Calu3 (cell line): ENCODE measurements at regions not wholly inside any gene's neighbourhood (a gene's known extent, or its start where the extent isn't known, plus 50 kb on each side); places are given as distances from the start of the nearest gene placed in this dataset.

Source experiments
- BruUV-seq: library from RNA; stranded (reverse); fragments of 400-500 nt; replicated peaks from 2 replicates; lab custom pipeline; 2021; lab: Mats Ljungman, UMichigan
- CTCF ChIA-PET: fragments of 300-600 bp; sonication (Branson Sonifier 250); formaldehyde crosslinking; loops from one replicate; lab custom pipeline; 2022; ENCODE audit warnings: antibody characterized with exemption; lab: Charles Lee
- DNase-seq: peaks from one replicate; pipeline ENCODE4 v3.0.0; 2022
- H3K27ac Mint-ChIP-seq: one replicate; pipeline ENCODE4 v1.8.0; 2022; ENCODE audit warnings: mixed read lengths; ENCODE audit not compliant: unreplicated experiment
- H3K27me3 Mint-ChIP-seq: one replicate; pipeline ENCODE4 v1.8.0; 2022; ENCODE audit warnings: mixed read lengths; ENCODE audit not compliant: unreplicated experiment
- H3K36me3 Mint-ChIP-seq: one replicate; pipeline ENCODE4 v1.8.0; 2022; ENCODE audit warnings: mild to moderate bottlenecking, moderate library complexity, mixed read lengths; ENCODE audit not compliant: insufficient read depth, unreplicated experiment
- H3K4me1 Mint-ChIP-seq: one replicate; pipeline ENCODE4 v1.8.0; 2022; ENCODE audit warnings: mild to moderate bottlenecking, low read depth, mixed read lengths; ENCODE audit not compliant: unreplicated experiment
- H3K4me3 Mint-ChIP-seq: one replicate; pipeline ENCODE4 v1.8.0; 2022; ENCODE audit warnings: mild to moderate bottlenecking, low read depth, moderate library complexity, mixed read lengths; ENCODE audit not compliant: unreplicated experiment
- H3K9me3 Mint-ChIP-seq: one replicate; pipeline ENCODE4 v1.8.0; 2022; ENCODE audit warnings: low read depth, mixed read lengths; ENCODE audit not compliant: unreplicated experiment
- intact Hi-C: fragments of 100-400 bp; cut with micrococcal nuclease; formaldehyde crosslinking; loops from one replicate; pipeline ENCODE4 v1.10.0; 2022; ENCODE audit not compliant: unreplicated experiment
- TF ChIP-seq, protein P1 (sequence below): fragments of 200-600 bp; IDR thresholded peaks from one replicate; pipeline ENCODE4 v1.8.0; 2022; ENCODE audit warnings: antibody characterized with exemption; ENCODE audit not compliant: unreplicated experiment

DNA sequence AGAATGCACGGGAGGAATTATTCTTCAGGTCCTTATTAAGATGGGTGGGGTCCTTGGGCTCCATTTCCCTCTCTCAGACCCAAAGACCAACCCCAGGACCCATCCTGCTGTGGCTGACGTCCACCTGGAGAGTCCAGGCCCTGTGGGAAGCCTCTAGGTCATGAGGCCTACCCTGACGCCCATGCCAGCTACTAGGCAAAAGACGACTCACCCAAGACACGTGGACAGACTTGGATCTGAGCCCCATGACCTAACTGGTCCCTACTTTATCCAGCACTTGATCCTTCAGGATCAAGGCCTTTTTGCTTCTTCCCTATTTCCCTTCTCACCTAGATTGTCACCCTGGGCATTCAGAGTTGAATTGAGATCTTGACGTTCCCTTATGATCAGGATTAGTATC, 56.0 kb upstream of the CASZ1 start:
- peaks cover 3% of the 10 kb centered on the region for H3K36me3 Mint-ChIP-seq
- peaks cover 3% of the 10 kb centered on the region for H3K9me3 Mint-ChIP-seq
- TF ChIP-seq, protein P1, sequence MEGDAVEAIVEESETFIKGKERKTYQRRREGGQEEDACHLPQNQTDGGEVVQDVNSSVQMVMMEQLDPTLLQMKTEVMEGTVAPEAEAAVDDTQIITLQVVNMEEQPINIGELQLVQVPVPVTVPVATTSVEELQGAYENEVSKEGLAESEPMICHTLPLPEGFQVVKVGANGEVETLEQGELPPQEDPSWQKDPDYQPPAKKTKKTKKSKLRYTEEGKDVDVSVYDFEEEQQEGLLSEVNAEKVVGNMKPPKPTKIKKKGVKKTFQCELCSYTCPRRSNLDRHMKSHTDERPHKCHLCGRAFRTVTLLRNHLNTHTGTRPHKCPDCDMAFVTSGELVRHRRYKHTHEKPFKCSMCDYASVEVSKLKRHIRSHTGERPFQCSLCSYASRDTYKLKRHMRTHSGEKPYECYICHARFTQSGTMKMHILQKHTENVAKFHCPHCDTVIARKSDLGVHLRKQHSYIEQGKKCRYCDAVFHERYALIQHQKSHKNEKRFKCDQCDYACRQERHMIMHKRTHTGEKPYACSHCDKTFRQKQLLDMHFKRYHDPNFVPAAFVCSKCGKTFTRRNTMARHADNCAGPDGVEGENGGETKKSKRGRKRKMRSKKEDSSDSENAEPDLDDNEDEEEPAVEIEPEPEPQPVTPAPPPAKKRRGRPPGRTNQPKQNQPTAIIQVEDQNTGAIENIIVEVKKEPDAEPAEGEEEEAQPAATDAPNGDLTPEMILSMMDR, result no peak
- no peak for DNase-seq
- intact Hi-C loops, result no loop called here
- H3K4me3 Mint-ChIP-seq, result no peak overlapping the region
- H3K27ac Mint-ChIP-seq, result no peak overlapping the region
- peaks cover 8% of the 10 kb centered on the region for H3K27me3 Mint-ChIP-seq
- BruUV-seq, result no TSS peak
- CTCF ChIA-PET, result no interaction called here
- H3K4me1 Mint-ChIP-seq, result no peaks in the 10 kb centered on the region

DNA sequence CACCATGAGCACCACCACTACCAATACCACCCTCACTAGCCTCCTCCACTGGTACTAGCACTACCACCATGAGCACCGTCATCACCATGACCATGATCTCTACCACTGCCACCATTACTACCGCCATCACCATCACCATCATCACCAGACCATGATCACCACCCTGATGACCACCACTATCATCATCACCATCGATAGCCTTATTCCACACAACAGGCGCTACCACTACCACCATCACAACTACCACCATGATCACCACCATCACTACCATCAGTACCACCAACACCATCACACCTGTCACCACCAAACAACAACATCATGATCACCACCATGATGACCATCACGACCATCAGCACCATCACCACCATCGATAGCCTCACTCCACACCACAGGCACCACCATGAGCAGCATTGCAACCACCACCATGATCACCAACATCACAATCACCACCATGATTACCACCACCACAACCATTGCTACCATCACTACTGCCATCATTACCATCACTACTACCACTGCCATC, 56.6 kb upstream of the CASZ1 start:
- TF ChIP-seq, protein P1, result no peak
- H3K27me3 Mint-ChIP-seq, result peaks cover 13% of the 10 kb centered on the region
- no peaks in the 10 kb centered on the region for H3K4me1 Mint-ChIP-seq
- no peak overlapping the region for H3K4me3 Mint-ChIP-seq
- DNase-seq, result no peak
- CTCF ChIA-PET, result no interaction called here
- H3K9me3 Mint-ChIP-seq, result peaks cover 3% of the 10 kb centered on the region
- peaks cover 5% of the 10 kb centered on the region for H3K36me3 Mint-ChIP-seq
- no peak overlapping the region for H3K27ac Mint-ChIP-seq
- intact Hi-C loops, result no loop called here
- no TSS peak for BruUV-seq

DNA sequence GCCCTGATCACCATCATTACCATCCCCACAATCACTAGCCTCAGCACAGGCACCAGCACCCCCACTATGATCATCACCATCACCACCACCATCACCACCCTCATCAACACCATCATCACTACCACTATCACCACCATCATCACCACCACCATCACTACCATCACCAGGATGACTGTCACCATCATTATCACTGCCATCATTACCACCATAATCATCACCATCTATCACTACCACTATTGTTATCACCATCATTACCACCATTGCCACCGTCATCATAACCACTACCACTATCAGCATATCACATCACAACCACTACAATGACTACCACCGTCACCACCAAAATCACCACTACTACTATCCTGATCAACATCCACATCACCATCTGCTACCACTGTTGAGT, 57.3 kb upstream of the CASZ1 start:
- no peak for DNase-seq
- no TSS peak for BruUV-seq
- H3K36me3 Mint-ChIP-seq, result peaks cover 5% of the 10 kb centered on the region
- intact Hi-C loops, result no loop called here
- H3K4me3 Mint-ChIP-seq, result no peak overlapping the region
- peaks cover 3% of the 10 kb centered on the region for H3K9me3 Mint-ChIP-seq
- H3K4me1 Mint-ChIP-seq, result no peaks in the 10 kb centered on the region
- CTCF ChIA-PET, result no interaction called here
- peaks cover 19% of the 10 kb centered on the region for H3K27me3 Mint-ChIP-seq
- H3K27ac Mint-ChIP-seq, result no peak overlapping the region
- TF ChIP-seq, protein P1, result no peak

DNA sequence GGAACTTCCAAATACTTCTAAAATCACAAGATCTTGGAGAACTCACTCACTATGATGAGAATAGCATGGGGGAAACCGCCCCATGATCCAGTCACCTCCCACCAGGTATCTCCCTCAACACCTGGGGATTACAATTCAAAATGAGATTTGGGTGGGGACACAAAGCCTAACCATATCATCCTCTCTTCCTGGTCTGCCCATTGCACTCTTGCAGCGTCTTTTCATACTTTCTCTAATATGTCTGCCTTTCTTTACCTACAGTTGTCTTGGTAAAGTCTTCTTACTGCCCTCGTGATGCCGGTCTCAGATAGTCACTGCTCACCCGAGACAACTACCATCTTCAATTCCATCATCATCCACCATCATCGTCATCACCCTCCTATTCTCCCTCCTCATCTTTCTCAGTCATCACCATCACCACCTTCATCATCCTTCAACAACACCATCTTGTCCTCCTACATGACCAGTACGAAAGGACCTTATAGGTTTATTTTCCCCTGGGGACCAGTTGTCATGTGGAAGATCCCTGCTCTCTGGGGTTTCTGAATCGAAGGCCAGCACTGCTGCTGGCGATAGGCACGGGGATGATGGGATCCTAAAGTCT, 58.5 kb upstream of the CASZ1 start:
- H3K9me3 Mint-ChIP-seq, result peaks cover 3% of the 10 kb centered on the region
- CTCF ChIA-PET, result no interaction called here
- H3K4me1 Mint-ChIP-seq, result no peaks in the 10 kb centered on the region
- H3K4me3 Mint-ChIP-seq, result no peak overlapping the region
- intact Hi-C loops, result no loop called here
- H3K27ac Mint-ChIP-seq, result no peak overlapping the region
- DNase-seq, result no peak
- H3K27me3 Mint-ChIP-seq, result peaks cover 20% of the 10 kb centered on the region
- H3K36me3 Mint-ChIP-seq, result peaks cover 5% of the 10 kb centered on the region
- TF ChIP-seq, protein P1, result no peak
- no TSS peak for BruUV-seq
